ENCODE measurements at regions not wholly inside any gene's neighbourhood (a gene's known extent, or its start where the extent isn't known, plus 50 kb on each side); places are given as distances from the start of the nearest gene placed in this dataset.

DNA sequence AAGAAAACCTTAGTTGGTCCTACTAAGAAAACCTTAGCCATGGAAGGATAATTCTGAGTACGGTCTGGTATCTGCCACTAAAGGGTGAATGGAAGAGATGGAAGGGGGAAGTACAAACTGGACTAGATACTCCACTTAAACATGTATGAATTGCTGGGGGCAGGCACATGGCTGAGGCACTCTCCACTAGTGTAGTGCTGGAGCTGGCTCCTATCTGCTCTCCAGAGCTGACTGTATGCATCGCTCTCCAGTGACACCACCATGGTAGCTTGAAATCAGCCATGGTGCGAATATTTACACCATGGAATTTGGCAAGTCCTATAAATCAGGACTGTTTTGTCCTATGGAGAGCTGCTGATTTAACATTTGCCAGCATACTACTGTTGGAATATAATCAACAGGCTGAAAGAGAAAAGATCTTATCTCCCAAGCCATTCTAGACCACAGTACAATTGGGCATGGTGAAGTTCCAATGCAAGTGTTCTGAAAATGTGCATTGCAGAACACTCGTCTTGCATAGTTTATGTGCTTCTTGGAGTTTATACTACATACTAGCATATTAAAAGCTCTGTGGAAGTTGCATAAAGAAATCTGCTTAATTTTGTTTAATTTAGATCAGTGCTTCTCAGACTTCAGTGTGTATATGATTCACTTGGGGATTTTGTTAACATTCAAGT lies 277.4 kb downstream of the TDRD15 start:
- TF ChIP-seq, protein P1, sequence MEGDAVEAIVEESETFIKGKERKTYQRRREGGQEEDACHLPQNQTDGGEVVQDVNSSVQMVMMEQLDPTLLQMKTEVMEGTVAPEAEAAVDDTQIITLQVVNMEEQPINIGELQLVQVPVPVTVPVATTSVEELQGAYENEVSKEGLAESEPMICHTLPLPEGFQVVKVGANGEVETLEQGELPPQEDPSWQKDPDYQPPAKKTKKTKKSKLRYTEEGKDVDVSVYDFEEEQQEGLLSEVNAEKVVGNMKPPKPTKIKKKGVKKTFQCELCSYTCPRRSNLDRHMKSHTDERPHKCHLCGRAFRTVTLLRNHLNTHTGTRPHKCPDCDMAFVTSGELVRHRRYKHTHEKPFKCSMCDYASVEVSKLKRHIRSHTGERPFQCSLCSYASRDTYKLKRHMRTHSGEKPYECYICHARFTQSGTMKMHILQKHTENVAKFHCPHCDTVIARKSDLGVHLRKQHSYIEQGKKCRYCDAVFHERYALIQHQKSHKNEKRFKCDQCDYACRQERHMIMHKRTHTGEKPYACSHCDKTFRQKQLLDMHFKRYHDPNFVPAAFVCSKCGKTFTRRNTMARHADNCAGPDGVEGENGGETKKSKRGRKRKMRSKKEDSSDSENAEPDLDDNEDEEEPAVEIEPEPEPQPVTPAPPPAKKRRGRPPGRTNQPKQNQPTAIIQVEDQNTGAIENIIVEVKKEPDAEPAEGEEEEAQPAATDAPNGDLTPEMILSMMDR (IDR thresholded peaks at IDR 0.05 in 4 of 5, conservative IDR thresholded peaks at IDR 0.05 in 1 of 5): no peak
- TF ChIP-seq POLR2A (IDR thresholded peaks at IDR 0.05): no peak

All from gastrocnemius medialis (tissue), 4 donors.